ENCODE measurements at regions not wholly inside any gene's neighbourhood (a gene's known extent, or its start where the extent isn't known, plus 50 kb on each side); places are given as distances from the start of the nearest gene placed in this dataset.

- no peak for ATAC-seq (ENCODE audit: low read depth)
- no peak for DNase-seq
- no peak overlapping the region for H3K4me2 ChIP-seq (replicated peaks; ENCODE audit: low read depth, low read length, poor library complexity, severe bottlenecking)
- intact Hi-C loops (cut with micrococcal nuclease), result no loop called here
- no peaks in the 10 kb centered on the region for H4K20me1 ChIP-seq (ENCODE audit: control insufficient read depth, insufficient read depth, low read length, poor library complexity, severe bottlenecking)
- H3K9me3 ChIP-seq (ENCODE audit: control extremely low read depth in 1 of 3, control insufficient read depth in 2 of 3, insufficient read depth in 1 of 3, low read length in 2 of 3), result peaks cover 0 to 11% (median 0%) of the 10 kb centered on the region in 3 donors
- no peak overlapping the region for H3K9ac ChIP-seq (ENCODE audit: low read length)
- H3K4me1 ChIP-seq (ENCODE audit: control insufficient read depth in 2 of 2, insufficient read depth in 2 of 2, low read length in 2 of 2), result no peaks in the 10 kb centered on the region
- no peaks in the 10 kb centered on the region for H3K27me3 ChIP-seq (replicated peaks in 1 of 4; ENCODE audit: control extremely low read depth in 1 of 4, control insufficient read depth in 3 of 4, insufficient read depth in 4 of 4, low read length in 3 of 4)
- ChIA-PET CTCF (no interaction called here), POLR2A (no interaction called here)
- Mint-ChIP-seq H3K4me3 (no peak overlapping the region), H3K4me1 (no peaks in the 10 kb centered on the region), H3K9me3 (ENCODE audit: insufficient read depth) (peaks cover 2% of the 10 kb centered on the region), H3K27me3 (peaks cover 2% of the 10 kb centered on the region), H3K27ac (no peak overlapping the region)
- TF ChIP-seq, protein P1, sequence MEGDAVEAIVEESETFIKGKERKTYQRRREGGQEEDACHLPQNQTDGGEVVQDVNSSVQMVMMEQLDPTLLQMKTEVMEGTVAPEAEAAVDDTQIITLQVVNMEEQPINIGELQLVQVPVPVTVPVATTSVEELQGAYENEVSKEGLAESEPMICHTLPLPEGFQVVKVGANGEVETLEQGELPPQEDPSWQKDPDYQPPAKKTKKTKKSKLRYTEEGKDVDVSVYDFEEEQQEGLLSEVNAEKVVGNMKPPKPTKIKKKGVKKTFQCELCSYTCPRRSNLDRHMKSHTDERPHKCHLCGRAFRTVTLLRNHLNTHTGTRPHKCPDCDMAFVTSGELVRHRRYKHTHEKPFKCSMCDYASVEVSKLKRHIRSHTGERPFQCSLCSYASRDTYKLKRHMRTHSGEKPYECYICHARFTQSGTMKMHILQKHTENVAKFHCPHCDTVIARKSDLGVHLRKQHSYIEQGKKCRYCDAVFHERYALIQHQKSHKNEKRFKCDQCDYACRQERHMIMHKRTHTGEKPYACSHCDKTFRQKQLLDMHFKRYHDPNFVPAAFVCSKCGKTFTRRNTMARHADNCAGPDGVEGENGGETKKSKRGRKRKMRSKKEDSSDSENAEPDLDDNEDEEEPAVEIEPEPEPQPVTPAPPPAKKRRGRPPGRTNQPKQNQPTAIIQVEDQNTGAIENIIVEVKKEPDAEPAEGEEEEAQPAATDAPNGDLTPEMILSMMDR (IDR thresholded peaks at IDR 0.05), result no peak
- TF ChIP-seq EZH2 (IDR thresholded peaks at IDR 0.05; ENCODE audit: borderline replicate concordance, insufficient read depth, low read depth, low read length, poor library complexity, severe bottlenecking), result no peak
- H3K4me3 ChIP-seq (ENCODE audit: control extremely low read depth in 1 of 5, extremely low read depth in 1 of 5, insufficient read depth in 1 of 5, low read depth in 2 of 5, low read length in 4 of 5), result no peak overlapping the region
- H3K36me3 ChIP-seq (replicated peaks in 1 of 2; ENCODE audit: control extremely low read depth in 1 of 2, control insufficient read depth in 1 of 2, extremely low read depth in 1 of 2, insufficient read depth in 2 of 2, low read length in 1 of 2), result no peaks in the 10 kb centered on the region
- H3K79me2 ChIP-seq (ENCODE audit: control insufficient read depth, insufficient read depth, low read length), result no peaks in the 10 kb centered on the region
- H3K27ac ChIP-seq (ENCODE audit: low read length in 2 of 2), result no peak overlapping the region
- WGBS (ENCODE audit: insufficient coverage), result 84% methylated on average over 13 of the region's 17 CpGs
- H2AFZ ChIP-seq (ENCODE audit: insufficient read depth, low read depth, low read length, poor library complexity, severe bottlenecking), result no peak overlapping the region
Observed at GRCh38 chr2:2641541-2642410, 310.7 kb upstream of the MYT1L start.

GRCh38 chr2:2640818-2641217, 309.7 kb upstream of the MYT1L start:
- Mint-ChIP-seq H3K27ac (no peak overlapping the region), H3K4me1 (no peaks in the 10 kb centered on the region), H3K4me3 (no peak overlapping the region), H3K27me3 (peaks cover 5% of the 10 kb centered on the region), H3K9me3 (ENCODE audit: insufficient read depth) (peaks cover 2% of the 10 kb centered on the region)
- DNase-seq (no peak), ATAC-seq (ENCODE audit: low read depth) (no peak)
- Histone ChIP-seq H3K4me2 (replicated peaks; ENCODE audit: low read depth, low read length, poor library complexity, severe bottlenecking) (no peak overlapping the region), H4K20me1 (ENCODE audit: control insufficient read depth, insufficient read depth, low read length, poor library complexity, severe bottlenecking) (no peaks in the 10 kb centered on the region), H3K36me3 (replicated peaks in 1 of 2; ENCODE audit: control extremely low read depth in 1 of 2, control insufficient read depth in 1 of 2, extremely low read depth in 1 of 2, insufficient read depth in 2 of 2, low read length in 1 of 2) (no peaks in the 10 kb centered on the region), H2AFZ (ENCODE audit: insufficient read depth, low read depth, low read length, poor library complexity, severe bottlenecking) (no peak overlapping the region), H3K27me3 (replicated peaks in 1 of 4; ENCODE audit: control extremely low read depth in 1 of 4, control insufficient read depth in 3 of 4, insufficient read depth in 4 of 4, low read length in 3 of 4) (no peaks in the 10 kb centered on the region), H3K9ac (ENCODE audit: low read length) (no peak overlapping the region), H3K4me1 (ENCODE audit: control insufficient read depth in 2 of 2, insufficient read depth in 2 of 2, low read length in 2 of 2) (no peaks in the 10 kb centered on the region), H3K79me2 (ENCODE audit: control insufficient read depth, insufficient read depth, low read length) (no peaks in the 10 kb centered on the region), H3K4me3 (ENCODE audit: control extremely low read depth in 1 of 5, extremely low read depth in 1 of 5, insufficient read depth in 1 of 5, low read depth in 2 of 5, low read length in 4 of 5) (no peak overlapping the region), H3K27ac (ENCODE audit: low read length in 2 of 2) (no peak overlapping the region), H3K9me3 (ENCODE audit: control extremely low read depth in 1 of 3, control insufficient read depth in 2 of 3, insufficient read depth in 1 of 3, low read length in 2 of 3) (peaks cover 0 to 16% (median 0%) of the 10 kb centered on the region in 3 donors)
- intact Hi-C loops (cut with micrococcal nuclease), result no loop called here
- CTCF ChIA-PET, result no interaction called here
- POLR2A ChIA-PET, result no interaction called here
- TF ChIP-seq, protein P1 (IDR thresholded peaks at IDR 0.05), result no peak
- TF ChIP-seq EZH2 (IDR thresholded peaks at IDR 0.05; ENCODE audit: borderline replicate concordance, insufficient read depth, low read depth, low read length, poor library complexity, severe bottlenecking), result no peak
- WGBS (ENCODE audit: insufficient coverage), result 72% methylated on average over 3 of the region's 3 CpGs
